ENCODE measurements at regions not wholly inside any gene's neighbourhood (a gene's known extent, or its start where the extent isn't known, plus 50 kb on each side); places are given as distances from the start of the nearest gene placed in this dataset.

GRCh38 chr11:19499026-19499669 is 213.5 kb upstream of the NAV2 start:
- H3K27me3 ChIP-seq (replicated peaks; ENCODE audit: insufficient read depth), result no peaks in the 10 kb centered on the region
- no peak for DNase-seq (ENCODE audit: low spot score)
- intact Hi-C loops (cut with DNase I), result no loop called here
- TF ChIP-seq, protein P1, sequence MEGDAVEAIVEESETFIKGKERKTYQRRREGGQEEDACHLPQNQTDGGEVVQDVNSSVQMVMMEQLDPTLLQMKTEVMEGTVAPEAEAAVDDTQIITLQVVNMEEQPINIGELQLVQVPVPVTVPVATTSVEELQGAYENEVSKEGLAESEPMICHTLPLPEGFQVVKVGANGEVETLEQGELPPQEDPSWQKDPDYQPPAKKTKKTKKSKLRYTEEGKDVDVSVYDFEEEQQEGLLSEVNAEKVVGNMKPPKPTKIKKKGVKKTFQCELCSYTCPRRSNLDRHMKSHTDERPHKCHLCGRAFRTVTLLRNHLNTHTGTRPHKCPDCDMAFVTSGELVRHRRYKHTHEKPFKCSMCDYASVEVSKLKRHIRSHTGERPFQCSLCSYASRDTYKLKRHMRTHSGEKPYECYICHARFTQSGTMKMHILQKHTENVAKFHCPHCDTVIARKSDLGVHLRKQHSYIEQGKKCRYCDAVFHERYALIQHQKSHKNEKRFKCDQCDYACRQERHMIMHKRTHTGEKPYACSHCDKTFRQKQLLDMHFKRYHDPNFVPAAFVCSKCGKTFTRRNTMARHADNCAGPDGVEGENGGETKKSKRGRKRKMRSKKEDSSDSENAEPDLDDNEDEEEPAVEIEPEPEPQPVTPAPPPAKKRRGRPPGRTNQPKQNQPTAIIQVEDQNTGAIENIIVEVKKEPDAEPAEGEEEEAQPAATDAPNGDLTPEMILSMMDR (IDR thresholded peaks at IDR 0.05), result no peak
- TF ChIP-seq POLR2AphosphoS5 (IDR thresholded peaks at IDR 0.05) (no peak), POLR2A (IDR thresholded peaks at IDR 0.05) (no peak)
- no peak overlapping the region for H3K4me3 ChIP-seq
- WGBS, result 32% methylated on average over 4 of the region's 4 CpGs
- no peaks in the 10 kb centered on the region for H3K9me3 ChIP-seq
- no peak overlapping the region for H3K27ac ChIP-seq
- no peaks in the 10 kb centered on the region for H3K36me3 ChIP-seq
- H3K4me1 ChIP-seq (replicated peaks), result no peaks in the 10 kb centered on the region

DNA sequence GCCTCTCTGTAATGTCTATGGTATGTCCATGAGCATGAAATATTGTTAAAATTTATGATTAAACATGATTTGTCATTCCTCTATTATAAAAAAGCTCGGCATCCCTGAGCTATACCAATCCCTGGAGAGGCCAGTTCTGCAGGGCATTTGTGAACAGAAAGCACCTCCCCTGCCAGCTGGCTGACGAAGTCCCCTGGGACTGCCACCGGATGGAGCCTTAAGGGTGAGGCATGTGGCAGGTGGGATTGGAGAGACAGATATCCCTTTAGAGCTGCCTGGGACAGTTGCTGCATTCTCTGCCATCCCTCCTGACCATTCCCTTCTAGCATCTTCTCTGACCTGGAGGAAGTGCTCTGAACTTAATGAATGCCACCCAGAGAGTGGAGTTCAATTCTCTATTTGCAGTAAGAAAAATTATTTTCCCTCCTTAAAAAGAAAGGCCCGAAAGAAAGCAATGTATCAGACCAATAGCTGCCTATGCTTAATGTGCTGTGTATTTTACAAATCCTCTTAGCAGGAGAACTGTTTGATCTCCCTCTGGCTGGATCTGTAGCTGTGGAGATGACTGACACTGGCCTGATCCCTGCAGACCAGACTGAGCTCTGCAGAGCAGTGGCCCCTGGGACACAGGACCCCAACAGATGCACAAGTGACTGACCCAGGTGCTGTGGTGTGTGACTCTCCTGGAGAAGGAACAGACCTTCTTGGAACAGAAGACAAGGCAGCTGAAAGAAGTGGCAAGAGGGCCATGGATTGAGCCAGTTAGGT is 219.0 kb upstream of the NAV2 start:
- 60% methylated on average over 4 of the region's 4 CpGs for WGBS
- Histone ChIP-seq H3K4me1 (replicated peaks) (no peaks in the 10 kb centered on the region), H3K27me3 (replicated peaks; ENCODE audit: insufficient read depth) (no peaks in the 10 kb centered on the region), H3K27ac (no peak overlapping the region), H3K9me3 (no peaks in the 10 kb centered on the region), H3K4me3 (no peak overlapping the region), H3K36me3 (no peaks in the 10 kb centered on the region)
- DNase-seq (ENCODE audit: low spot score), result no peak
- intact Hi-C loops (cut with DNase I), result no loop called here
- TF ChIP-seq POLR2AphosphoS5 (IDR thresholded peaks at IDR 0.05) (no peak), POLR2A (IDR thresholded peaks at IDR 0.05) (no peak)
- TF ChIP-seq, protein P1 (IDR thresholded peaks at IDR 0.05), result no peak

- Histone ChIP-seq H3K9me3 (no peaks in the 10 kb centered on the region), H3K4me3 (no peak overlapping the region), H3K27ac (no peak overlapping the region), H3K4me1 (replicated peaks) (no peaks in the 10 kb centered on the region), H3K27me3 (replicated peaks; ENCODE audit: insufficient read depth) (no peaks in the 10 kb centered on the region), H3K36me3 (no peaks in the 10 kb centered on the region)
- intact Hi-C loops (cut with DNase I), result no loop called here
- DNase-seq (ENCODE audit: low spot score), result no peak
- TF ChIP-seq POLR2AphosphoS5 (IDR thresholded peaks at IDR 0.05), result no peak
- TF ChIP-seq POLR2A (IDR thresholded peaks at IDR 0.05), result no peak
- TF ChIP-seq, protein P1 (IDR thresholded peaks at IDR 0.05), result no peak
- WGBS, result 87% methylated on average over 6 of the region's 6 CpGs
These were observed 230.1 kb upstream of the NAV2 start for GRCh38 chr11:19482319-19483100.

GRCh38 chr11:19480540-19480939 is 232.1 kb upstream of the NAV2 start:
- 81% methylated on average over 2 of the region's 2 CpGs for WGBS
- DNase-seq (ENCODE audit: low spot score), result no peak
- no peak for TF ChIP-seq POLR2A (IDR thresholded peaks at IDR 0.05)
- TF ChIP-seq, protein P1 (IDR thresholded peaks at IDR 0.05), result no peak
- no peak for TF ChIP-seq POLR2AphosphoS5 (IDR thresholded peaks at IDR 0.05)

More at GRCh38 chr11:19480540-19480939, 232.1 kb upstream of the NAV2 start:
- H3K27ac ChIP-seq, result no peak overlapping the region
- H3K9me3 ChIP-seq, result no peaks in the 10 kb centered on the region
- H3K4me3 ChIP-seq, result no peak overlapping the region
- no peaks in the 10 kb centered on the region for H3K36me3 ChIP-seq
- H3K27me3 ChIP-seq (replicated peaks; ENCODE audit: insufficient read depth), result no peaks in the 10 kb centered on the region
- H3K4me1 ChIP-seq (replicated peaks), result no peaks in the 10 kb centered on the region
- intact Hi-C loops (cut with DNase I), result no loop called here

Data from prostate gland (tissue), 2 donors.